ENCODE measurements at regions not wholly inside any gene's neighbourhood (a gene's known extent, or its start where the extent isn't known, plus 50 kb on each side); places are given as distances from the start of the nearest gene placed in this dataset.
A peak's percentile ranks its signal among the peaks of the same experiment; 100 is the strongest.
"Not testable (repeated sequence)": the region's sequence is repeated elsewhere in the genome, so short reads cannot be mapped to it uniquely, and the experiment has no call there.

DNA sequence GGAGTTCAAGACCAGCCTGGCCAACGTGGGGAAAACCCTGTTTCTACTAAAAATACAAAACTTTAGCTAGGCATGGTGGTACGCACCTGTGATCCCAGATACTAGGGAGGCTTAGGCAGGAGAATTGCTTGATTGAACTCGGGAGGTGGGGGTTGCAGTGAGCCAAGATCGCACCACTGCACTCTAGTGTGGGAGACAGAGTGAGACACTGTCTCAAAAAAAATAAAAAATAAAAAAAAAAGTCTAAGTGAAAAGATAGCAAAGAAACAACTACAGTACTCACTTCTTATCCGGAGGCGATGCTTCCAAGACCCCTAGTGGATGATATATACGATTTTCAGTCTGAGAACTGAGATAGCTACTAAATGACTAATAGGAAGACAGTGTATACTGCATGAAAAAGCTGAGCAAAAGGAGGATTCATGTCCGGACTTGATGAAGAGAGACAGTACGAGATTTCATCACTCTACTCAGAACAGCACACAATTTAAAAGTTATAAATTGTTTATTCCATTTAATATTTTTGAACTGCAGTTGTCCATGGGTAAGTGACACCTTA lies 138.7 kb upstream of the GOLGA6L6 start:
- H3K4me3 Mint-ChIP-seq, H3K36me3 Mint-ChIP-seq, H3K4me1 Mint-ChIP-seq, H3K27me3 Mint-ChIP-seq, H3K9me3 Mint-ChIP-seq, H3K27ac Mint-ChIP-seq, POLR2A ChIA-PET, ATAC-seq, DNase-seq: not testable (repeated sequence)

GRCh38 chr15:20672470-20672869 lies 130.9 kb upstream of the GOLGA6L6 start:
- ATAC-seq (no peak), DNase-seq (peak in 1 of 10 donors; percentile 0)
- no peaks in the 10 kb centered on the region for H3K4me1 Mint-ChIP-seq
- H3K4me3 Mint-ChIP-seq: no peak overlapping the region
- POLR2A ChIA-PET: no interaction called here
- H3K27me3 Mint-ChIP-seq: peaks cover 0 to 4% (median 1%) of the 10 kb centered on the region in 5 donors
- H3K9me3 Mint-ChIP-seq: no peaks in the 10 kb centered on the region
- no peak overlapping the region for H3K27ac Mint-ChIP-seq
- H3K36me3 Mint-ChIP-seq: no peaks in the 10 kb centered on the region

DNA sequence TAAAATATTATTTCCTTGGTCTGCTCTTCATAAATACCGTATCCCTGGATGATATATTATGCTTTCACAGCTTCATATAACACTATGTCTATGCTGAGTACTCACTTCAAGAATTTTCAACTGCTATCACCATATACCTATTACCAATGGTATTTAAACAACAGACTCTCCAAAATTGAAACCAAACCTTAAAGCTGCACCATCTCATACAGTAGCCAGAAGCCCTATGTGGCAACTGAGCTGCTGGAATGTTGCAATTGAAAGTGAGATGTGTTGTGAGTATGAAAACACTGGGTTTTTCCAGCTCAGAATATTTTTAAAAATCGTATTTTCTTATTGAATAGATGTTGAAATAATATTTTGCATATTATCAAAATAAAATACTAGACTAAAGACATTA lies 130.1 kb upstream of the GOLGA6L6 start:
- no peak for ATAC-seq
- H3K4me1 Mint-ChIP-seq: no peaks in the 10 kb centered on the region
- POLR2A ChIA-PET: no interaction called here
- H3K36me3 Mint-ChIP-seq: no peaks in the 10 kb centered on the region
- no peak overlapping the region for H3K27ac Mint-ChIP-seq
- no peaks in the 10 kb centered on the region for H3K9me3 Mint-ChIP-seq
- peak in 1 of 10 donors; percentile 0 for DNase-seq
- peaks cover 0 to 4% (median 1%) of the 10 kb centered on the region in 5 donors for H3K27me3 Mint-ChIP-seq
- H3K4me3 Mint-ChIP-seq: no peak overlapping the region

- H3K36me3 Mint-ChIP-seq, H3K27ac Mint-ChIP-seq, H3K4me1 Mint-ChIP-seq, H3K4me3 Mint-ChIP-seq, H3K9me3 Mint-ChIP-seq, ATAC-seq, POLR2A ChIA-PET, H3K27me3 Mint-ChIP-seq: not testable (repeated sequence)
- peak in 1 of 10 donors; percentile 0 for DNase-seq
Measured at GRCh38 chr15:20666410-20666809, 124.8 kb upstream of the GOLGA6L6 start.

DNA sequence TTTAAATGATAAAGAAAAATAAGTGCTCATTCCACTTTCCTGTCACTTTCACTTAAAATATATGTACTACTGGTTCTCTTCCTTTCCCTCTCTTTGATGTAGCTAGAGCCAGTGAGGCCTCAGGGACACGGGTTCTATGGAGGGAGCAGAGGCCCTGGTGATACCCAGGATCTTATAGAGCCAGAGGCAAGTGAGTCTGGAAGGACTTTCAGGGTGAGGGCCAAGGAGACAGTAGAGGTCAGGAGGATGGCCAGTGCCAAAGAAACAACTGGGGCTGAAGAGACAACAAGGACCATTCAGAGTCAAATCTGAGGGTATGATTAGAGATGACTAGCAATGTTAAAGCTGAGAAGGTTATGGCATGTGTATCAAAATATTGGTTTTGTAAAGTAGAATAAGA lies 124.1 kb upstream of the GOLGA6L6 start:
- DNase-seq: peak in 2 of 10 donors; percentile 1 to 62
- H3K27ac Mint-ChIP-seq: no peak overlapping the region
- no peak for ATAC-seq
- H3K9me3 Mint-ChIP-seq: no peaks in the 10 kb centered on the region
- peaks cover 0 to 3% (median 1%) of the 10 kb centered on the region in 5 donors for H3K27me3 Mint-ChIP-seq
- POLR2A ChIA-PET: no interaction called here
- H3K36me3 Mint-ChIP-seq: no peaks in the 10 kb centered on the region
- no peaks in the 10 kb centered on the region for H3K4me1 Mint-ChIP-seq
- H3K4me3 Mint-ChIP-seq: no peak overlapping the region

GRCh38 chr15:20659265-20659664 lies 117.7 kb upstream of the GOLGA6L6 start:
- no peaks in the 10 kb centered on the region for H3K9me3 Mint-ChIP-seq
- no peak overlapping the region for H3K4me3 Mint-ChIP-seq
- no peaks in the 10 kb centered on the region for H3K36me3 Mint-ChIP-seq
- ATAC-seq (no peak), DNase-seq (peak in 1 of 10 donors; percentile 0)
- POLR2A ChIA-PET: no interaction called here
- H3K27ac Mint-ChIP-seq: no peak overlapping the region
- no peaks in the 10 kb centered on the region for H3K4me1 Mint-ChIP-seq
- peaks cover 0 to 1% (median 0%) of the 10 kb centered on the region in 5 donors for H3K27me3 Mint-ChIP-seq

- H3K27me3 Mint-ChIP-seq: peaks cover 0 to 1% (median 0%) of the 10 kb centered on the region in 5 donors
- no peaks in the 10 kb centered on the region for H3K4me1 Mint-ChIP-seq
Measured at GRCh38 chr15:20658024-20658423, 116.4 kb upstream of the GOLGA6L6 start.

GRCh38 chr15:20657084-20657483 lies 115.5 kb upstream of the GOLGA6L6 start:
- no peaks in the 10 kb centered on the region for H3K27me3 Mint-ChIP-seq
- DNase-seq: no peak
- H3K36me3 Mint-ChIP-seq: no peaks in the 10 kb centered on the region
- POLR2A ChIA-PET: no interaction called here
- no peaks in the 10 kb centered on the region for H3K4me1 Mint-ChIP-seq
- H3K4me3 Mint-ChIP-seq: no peak overlapping the region
- H3K27ac Mint-ChIP-seq: no peak overlapping the region
- ATAC-seq: no peak
- no peaks in the 10 kb centered on the region for H3K9me3 Mint-ChIP-seq

More at GRCh38 chr15:20658024-20658423, 116.4 kb upstream of the GOLGA6L6 start:
- POLR2A ChIA-PET: no interaction called here
- Mint-ChIP-seq H3K9me3 (no peaks in the 10 kb centered on the region), H3K4me3 (no peak overlapping the region), H3K36me3 (no peaks in the 10 kb centered on the region), H3K27ac (no peak overlapping the region)
- ATAC-seq: no peak
- DNase-seq: no peak

DNA sequence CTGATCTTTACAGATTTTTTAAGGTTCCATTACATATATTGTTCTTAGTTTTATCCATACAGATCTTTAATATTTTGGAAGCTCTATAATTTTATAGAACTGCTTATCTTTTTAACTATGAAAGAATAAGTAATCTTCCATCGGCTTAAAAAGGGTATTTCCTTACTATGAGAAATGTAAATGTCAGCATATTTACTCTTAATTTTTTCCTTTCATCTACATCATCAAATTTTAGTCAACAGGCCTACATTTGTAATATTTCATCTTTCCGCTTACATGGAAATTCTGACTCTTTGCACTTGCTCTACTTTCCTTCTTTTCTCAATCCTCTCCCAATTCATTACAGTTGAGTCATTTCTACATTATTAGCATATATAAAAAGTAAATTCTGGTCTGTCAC lies 111.3 kb upstream of the GOLGA6L6 start:
- Mint-ChIP-seq H3K27me3 (no peaks in the 10 kb centered on the region), H3K9me3 (no peaks in the 10 kb centered on the region), H3K4me3 (no peak overlapping the region), H3K4me1 (no peaks in the 10 kb centered on the region), H3K36me3 (no peaks in the 10 kb centered on the region), H3K27ac (no peak overlapping the region)
- POLR2A ChIA-PET: no interaction called here
- no peak for ATAC-seq
- DNase-seq: no peak

GRCh38 chr15:20648402-20648975 lies 106.9 kb upstream of the GOLGA6L6 start:
- H3K27ac Mint-ChIP-seq, DNase-seq, H3K4me3 Mint-ChIP-seq, H3K4me1 Mint-ChIP-seq, H3K27me3 Mint-ChIP-seq, ATAC-seq, H3K36me3 Mint-ChIP-seq, H3K9me3 Mint-ChIP-seq, POLR2A ChIA-PET: not testable (repeated sequence)

GRCh38 chr15:20646529-20647142 lies 105.0 kb upstream of the GOLGA6L6 start:
- no peak overlapping the region for H3K27ac Mint-ChIP-seq
- POLR2A ChIA-PET: no interaction called here
- H3K36me3 Mint-ChIP-seq: no peaks in the 10 kb centered on the region
- DNase-seq (no peak), ATAC-seq (no peak)
- peaks cover 0 to 14% (median 11%) of the 10 kb centered on the region in 5 donors for H3K27me3 Mint-ChIP-seq
- H3K4me3 Mint-ChIP-seq: no peak overlapping the region
- no peaks in the 10 kb centered on the region for H3K9me3 Mint-ChIP-seq
- H3K4me1 Mint-ChIP-seq: no peaks in the 10 kb centered on the region

GRCh38 chr15:20645956-20646355 lies 104.4 kb upstream of the GOLGA6L6 start:
- H3K27me3 Mint-ChIP-seq: peaks cover 4 to 14% (median 12%) of the 10 kb centered on the region in 5 donors
- H3K4me1 Mint-ChIP-seq: no peaks in the 10 kb centered on the region
- no peak overlapping the region for H3K4me3 Mint-ChIP-seq
- no peak overlapping the region for H3K27ac Mint-ChIP-seq
- ATAC-seq (peak; percentile 37 to 61), DNase-seq (peak in 2 of 10 donors; percentile 12 to 30)
- no peaks in the 10 kb centered on the region for H3K36me3 Mint-ChIP-seq
- H3K9me3 Mint-ChIP-seq: no peaks in the 10 kb centered on the region
- POLR2A ChIA-PET: no interaction called here

GRCh38 chr15:20644896-20645295 lies 103.3 kb upstream of the GOLGA6L6 start:
- DNase-seq: no peak
- H3K4me1 Mint-ChIP-seq: no peaks in the 10 kb centered on the region
- peaks cover 8 to 14% (median 12%) of the 10 kb centered on the region in 5 donors for H3K27me3 Mint-ChIP-seq
- no peak overlapping the region for H3K27ac Mint-ChIP-seq
- no peak for ATAC-seq
- H3K9me3 Mint-ChIP-seq: no peaks in the 10 kb centered on the region
- POLR2A ChIA-PET: no interaction called here
- no peak overlapping the region for H3K4me3 Mint-ChIP-seq
- no peaks in the 10 kb centered on the region for H3K36me3 Mint-ChIP-seq
